HuH-7.5 (cell line): ENCODE measurements at regions not wholly inside any gene's neighbourhood (a gene's known extent, or its start where the extent isn't known, plus 50 kb on each side); places are given as distances from the start of the nearest gene placed in this dataset.

Experiments
- DNase-seq: peaks from one replicate; pipeline ENCODE4 v3.0.0; 2011; ENCODE audit warnings: low spot score

GRCh38 chr12:45627407-45628069 lies 102.0 kb upstream of the ARID2 start:
- DNase-seq = no peak

- DNase-seq = no peak
These were observed 100.2 kb upstream of the ARID2 start for GRCh38 chr12:45629292-45629691.

GRCh38 chr12:45633733-45634132 lies 95.8 kb upstream of the ARID2 start:
- DNase-seq = no peak

GRCh38 chr12:45634273-45634917 lies 95.1 kb upstream of the ARID2 start:
- DNase-seq = no peak

- DNase-seq = no peak
These were observed 92.3 kb upstream of the ARID2 start for GRCh38 chr12:45637242-45637641.

GRCh38 chr12:45637706-45638105 lies 91.8 kb upstream of the ARID2 start:
- no peak for DNase-seq

GRCh38 chr12:45638386-45638785 lies 91.1 kb upstream of the ARID2 start:
- DNase-seq = no peak

- no peak for DNase-seq
These were observed 85.0 kb upstream of the ARID2 start for GRCh38 chr12:45644541-45644940.

GRCh38 chr12:45646851-45647581 lies 82.5 kb upstream of the ARID2 start:
- no peak for DNase-seq

GRCh38 chr12:45648070-45648469 lies 81.4 kb upstream of the ARID2 start:
- no peak for DNase-seq

GRCh38 chr12:45651029-45651428 lies 78.5 kb upstream of the ARID2 start:
- no peak for DNase-seq

- DNase-seq = no peak
These were observed 75.4 kb upstream of the ARID2 start for GRCh38 chr12:45654002-45654665.

GRCh38 chr12:45655186-45655585 lies 74.3 kb upstream of the ARID2 start:
- DNase-seq = peak; percentile 16

GRCh38 chr12:45655743-45656142 lies 73.8 kb upstream of the ARID2 start:
- no peak for DNase-seq

GRCh38 chr12:45658020-45658419 lies 71.5 kb upstream of the ARID2 start:
- no peak for DNase-seq

GRCh38 chr12:45660330-45660729 lies 69.2 kb upstream of the ARID2 start:
- no peak for DNase-seq

GRCh38 chr12:45663455-45663854 lies 66.1 kb upstream of the ARID2 start:
- DNase-seq = no peak

GRCh38 chr12:45665941-45666340 lies 63.6 kb upstream of the ARID2 start:
- no peak for DNase-seq

GRCh38 chr12:45666396-45666795 lies 63.1 kb upstream of the ARID2 start:
- no peak for DNase-seq

- DNase-seq = no peak
These were observed 62.7 kb upstream of the ARID2 start for GRCh38 chr12:45666816-45667215.

GRCh38 chr12:45667761-45668160 lies 61.7 kb upstream of the ARID2 start:
- DNase-seq = no peak

GRCh38 chr12:45668641-45669040 lies 60.9 kb upstream of the ARID2 start:
- DNase-seq = no peak

GRCh38 chr12:45669093-45669492 lies 60.4 kb upstream of the ARID2 start:
- no peak for DNase-seq
